Karpas-422 (cell line): ENCODE measurements at regions not wholly inside any gene's neighbourhood (a gene's known extent, or its start where the extent isn't known, plus 50 kb on each side); places are given as distances from the start of the nearest gene placed in this dataset.

ENCODE experiments used
- DNase-seq: peaks from one replicate; pipeline ENCODE4 v3.0.0-alpha.2; 2015
- H2AFZ ChIP-seq: fragments of 200-600 bp; sonication (generic); 2 replicates; pipeline ENCODE4 v1.6.1; 2014; ENCODE audit warnings: antibody characterized with exemption, low read length, mixed read lengths
- H3K27ac ChIP-seq: fragments of 200-600 bp; sonication (generic); 2 replicates; pipeline ENCODE4 v1.5.1; 2014; ENCODE audit warnings: mild to moderate bottlenecking, low read length, moderate library complexity
- H3K27me3 ChIP-seq: fragments of 200-600 bp; sonication (generic); 2 replicates; pipeline ENCODE4 v1.6.1; 2014; ENCODE audit warnings: low read length, mixed read lengths
- H3K36me3 ChIP-seq: fragments of 200-600 bp; sonication (generic); 2 replicates; pipeline ENCODE4 v1.6.1; 2014; ENCODE audit warnings: low read length, mixed read lengths; ENCODE audit not compliant: insufficient read depth
- H3K4me1 ChIP-seq: fragments of 200-600 bp; sonication (generic); 2 replicates; pipeline ENCODE4 v1.6.1; 2014; ENCODE audit warnings: mild to moderate bottlenecking, low read length, mixed read lengths
- H3K4me2 ChIP-seq: fragments of 200-600 bp; sonication (generic); 2 replicates; pipeline ENCODE4 v1.6.1; 2014; ENCODE audit warnings: low read length, low read depth, mild to moderate bottlenecking; ENCODE audit not compliant: poor library complexity, severe bottlenecking
- H3K4me3 ChIP-seq: fragments of 200-600 bp; sonication (generic); 2 replicates; pipeline ENCODE4 v1.5.1; 2014; ENCODE audit warnings: mild to moderate bottlenecking, antibody characterized with exemption, low read length, mixed read lengths
- H3K79me2 ChIP-seq: fragments of 200-600 bp; sonication (generic); 2 replicates; pipeline ENCODE4 v1.6.1; 2014; ENCODE audit warnings: mild to moderate bottlenecking, low read length, mixed read lengths
- H3K9ac ChIP-seq: fragments of 200-600 bp; sonication (generic); 2 replicates; pipeline ENCODE4 v1.6.0; 2014; ENCODE audit warnings: low read length
- H3K9me2 ChIP-seq: fragments of 200-600 bp; sonication (generic), shearing (Covaris generic); replicated peaks from 2 replicates; pipeline ENCODE4 v1.6.0; 2014; ENCODE audit warnings: mild to moderate bottlenecking, low read length, moderate library complexity; ENCODE audit not compliant: insufficient read depth
- H3K9me3 ChIP-seq: fragments of 300-700, 200-600 bp; sonication (generic); 2 replicates; pipeline ENCODE4 v1.6.1; 2014; ENCODE audit warnings: low read length, mixed read lengths
- H4K20me1 ChIP-seq: fragments of 200-600 bp; sonication (generic); 2 replicates; pipeline ENCODE4 v1.6.1; 2014; ENCODE audit warnings: mild to moderate bottlenecking, antibody characterized with exemption, low read length, low read depth; ENCODE audit not compliant: insufficient read depth

DNA sequence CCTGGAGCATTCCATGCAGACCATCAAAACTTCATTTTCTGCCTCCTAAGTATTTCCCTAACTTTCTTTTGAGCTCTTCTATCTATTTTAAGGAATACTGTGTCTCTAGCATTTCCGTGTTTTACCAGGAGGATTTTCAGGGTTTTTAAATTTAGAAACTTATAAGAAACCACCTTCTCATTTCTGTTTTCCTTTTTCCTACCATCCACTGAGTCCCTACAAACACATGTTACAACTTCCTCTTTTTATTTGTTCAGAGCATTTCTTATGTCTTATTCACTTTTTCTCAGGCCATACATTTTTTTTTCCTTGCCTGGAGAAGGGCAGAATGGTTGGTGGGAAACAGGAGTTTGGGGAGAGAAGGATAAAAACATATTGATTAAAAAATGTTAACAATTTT lies 130.0 kb upstream of the BMP5 start:
- DNase-seq, result no peak
- no peaks in the 10 kb centered on the region for H3K36me3 ChIP-seq

DNA sequence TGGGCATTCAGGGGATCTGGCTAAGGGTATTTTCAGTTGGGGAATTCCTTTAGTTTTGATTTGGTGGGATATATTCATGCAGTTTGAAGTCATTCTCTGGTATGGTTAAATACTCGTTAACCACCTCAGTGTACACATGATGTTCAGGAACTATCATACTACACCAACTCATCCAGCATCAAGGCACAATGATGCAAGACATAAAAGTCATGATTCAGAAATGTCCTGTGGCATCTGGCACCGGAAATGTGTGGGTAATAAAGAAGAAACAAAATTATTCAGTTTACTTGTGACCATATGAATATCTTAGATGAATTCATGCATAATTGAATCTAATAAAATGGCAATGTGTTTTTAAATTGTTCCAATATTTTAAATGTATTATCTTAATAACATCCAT lies 129.0 kb upstream of the BMP5 start:
- H3K4me1 ChIP-seq, result no peaks in the 10 kb centered on the region
- H3K9me3 ChIP-seq, result no peaks in the 10 kb centered on the region
- no peak overlapping the region for H3K4me3 ChIP-seq
- H3K36me3 ChIP-seq, result no peaks in the 10 kb centered on the region
- no peak overlapping the region for H3K27ac ChIP-seq
- DNase-seq, result no peak
- no peak overlapping the region for H3K9ac ChIP-seq
- H3K27me3 ChIP-seq, result no peaks in the 10 kb centered on the region
- no peak overlapping the region for H2AFZ ChIP-seq
- H4K20me1 ChIP-seq, result no peaks in the 10 kb centered on the region
- no peaks in the 10 kb centered on the region for H3K79me2 ChIP-seq
- H3K9me2 ChIP-seq, result no peaks in the 10 kb centered on the region
- no peak overlapping the region for H3K4me2 ChIP-seq

More for the DNA sequence above, 130.0 kb upstream of the BMP5 start:
- no peak overlapping the region for H3K27ac ChIP-seq
- no peaks in the 10 kb centered on the region for H3K4me1 ChIP-seq
- no peak overlapping the region for H3K4me2 ChIP-seq
- H3K4me3 ChIP-seq, result no peak overlapping the region
- H3K27me3 ChIP-seq, result no peaks in the 10 kb centered on the region
- H3K9me2 ChIP-seq, result no peaks in the 10 kb centered on the region
- H2AFZ ChIP-seq, result no peak overlapping the region
- no peaks in the 10 kb centered on the region for H3K9me3 ChIP-seq
- H3K9ac ChIP-seq, result no peak overlapping the region
- no peaks in the 10 kb centered on the region for H3K79me2 ChIP-seq
- no peaks in the 10 kb centered on the region for H4K20me1 ChIP-seq

DNA sequence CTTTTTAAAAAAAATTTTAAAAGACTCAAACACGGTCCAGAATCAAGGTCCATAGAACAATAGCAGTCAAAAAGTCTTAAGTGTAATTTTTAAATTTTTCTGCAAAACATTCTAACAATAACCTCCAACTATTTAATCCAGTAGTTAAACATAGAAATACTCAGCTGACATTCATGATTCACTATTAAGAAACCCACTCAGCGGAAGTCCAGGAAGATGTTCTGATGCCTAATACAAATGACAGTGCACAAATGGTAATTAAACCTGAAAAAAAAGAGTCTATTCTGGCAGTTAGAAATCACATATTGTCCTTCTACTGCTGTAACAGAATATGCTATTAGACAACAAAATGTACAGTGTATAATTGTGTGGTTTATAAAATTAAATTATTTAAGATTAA lies 128.2 kb upstream of the BMP5 start:
- no peaks in the 10 kb centered on the region for H3K79me2 ChIP-seq
- H3K9ac ChIP-seq, result no peak overlapping the region
- no peak overlapping the region for H2AFZ ChIP-seq
- no peak overlapping the region for H3K4me2 ChIP-seq
- H3K27me3 ChIP-seq, result no peaks in the 10 kb centered on the region
- no peak for DNase-seq
- H4K20me1 ChIP-seq, result no peaks in the 10 kb centered on the region
- H3K27ac ChIP-seq, result no peak overlapping the region
- H3K4me3 ChIP-seq, result no peak overlapping the region
- H3K9me2 ChIP-seq, result no peaks in the 10 kb centered on the region
- no peaks in the 10 kb centered on the region for H3K4me1 ChIP-seq
- H3K36me3 ChIP-seq, result no peaks in the 10 kb centered on the region
- no peaks in the 10 kb centered on the region for H3K9me3 ChIP-seq

DNA sequence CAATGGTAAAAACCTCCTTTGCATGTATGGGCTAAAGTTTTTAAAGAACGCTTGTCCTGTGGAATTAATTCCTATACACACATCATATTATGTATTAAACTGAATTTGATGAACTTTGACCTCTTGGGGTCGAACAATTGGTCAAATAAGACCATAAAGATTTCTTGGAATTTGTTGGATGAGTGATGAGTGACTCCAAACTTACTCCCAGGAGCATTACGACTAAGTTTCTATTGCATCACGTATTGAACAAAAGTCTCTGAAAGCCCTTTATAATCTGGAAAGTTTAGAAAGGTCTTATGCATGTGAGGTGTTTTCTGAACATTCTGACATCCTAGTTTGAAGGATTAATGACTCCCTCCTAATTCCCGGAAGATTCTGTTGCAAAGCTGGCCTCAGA lies 126.9 kb upstream of the BMP5 start:
- DNase-seq, result no peak
- Histone ChIP-seq H2AFZ (no peak overlapping the region), H3K4me1 (no peaks in the 10 kb centered on the region), H3K27ac (no peak overlapping the region), H3K9me2 (no peaks in the 10 kb centered on the region), H3K27me3 (no peaks in the 10 kb centered on the region), H3K4me2 (no peak overlapping the region), H3K9ac (no peak overlapping the region), H3K79me2 (no peaks in the 10 kb centered on the region), H4K20me1 (no peaks in the 10 kb centered on the region), H3K36me3 (no peaks in the 10 kb centered on the region), H3K9me3 (no peaks in the 10 kb centered on the region), H3K4me3 (no peak overlapping the region)

DNA sequence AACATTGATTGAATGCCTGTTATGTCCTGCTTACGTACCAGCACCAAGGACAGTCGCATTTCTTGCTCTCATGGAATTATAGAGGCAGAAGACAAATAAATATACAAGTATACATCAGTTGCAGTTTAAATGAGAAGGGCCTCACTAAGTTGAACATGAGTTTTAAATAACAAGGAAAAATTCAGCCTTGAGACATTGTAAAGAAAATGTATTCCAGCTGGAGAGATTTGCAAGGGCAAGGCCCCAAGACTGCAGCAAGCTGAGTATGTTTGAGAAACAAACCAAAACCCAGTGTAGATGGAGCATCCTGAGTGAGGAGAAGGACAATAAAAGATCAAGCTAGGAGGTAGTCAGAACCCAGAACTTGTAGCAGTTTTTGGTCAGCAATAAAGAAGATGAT lies 123.2 kb upstream of the BMP5 start:
- H4K20me1 ChIP-seq, result no peaks in the 10 kb centered on the region
- H2AFZ ChIP-seq, result no peak overlapping the region
- no peak overlapping the region for H3K9ac ChIP-seq
- no peaks in the 10 kb centered on the region for H3K36me3 ChIP-seq
- H3K4me2 ChIP-seq, result no peak overlapping the region
- no peaks in the 10 kb centered on the region for H3K79me2 ChIP-seq
- H3K4me1 ChIP-seq, result no peaks in the 10 kb centered on the region
- no peak overlapping the region for H3K4me3 ChIP-seq
- no peaks in the 10 kb centered on the region for H3K9me3 ChIP-seq
- H3K9me2 ChIP-seq, result no peaks in the 10 kb centered on the region
- H3K27ac ChIP-seq, result no peak overlapping the region
- no peak for DNase-seq
- H3K27me3 ChIP-seq, result no peaks in the 10 kb centered on the region

DNA sequence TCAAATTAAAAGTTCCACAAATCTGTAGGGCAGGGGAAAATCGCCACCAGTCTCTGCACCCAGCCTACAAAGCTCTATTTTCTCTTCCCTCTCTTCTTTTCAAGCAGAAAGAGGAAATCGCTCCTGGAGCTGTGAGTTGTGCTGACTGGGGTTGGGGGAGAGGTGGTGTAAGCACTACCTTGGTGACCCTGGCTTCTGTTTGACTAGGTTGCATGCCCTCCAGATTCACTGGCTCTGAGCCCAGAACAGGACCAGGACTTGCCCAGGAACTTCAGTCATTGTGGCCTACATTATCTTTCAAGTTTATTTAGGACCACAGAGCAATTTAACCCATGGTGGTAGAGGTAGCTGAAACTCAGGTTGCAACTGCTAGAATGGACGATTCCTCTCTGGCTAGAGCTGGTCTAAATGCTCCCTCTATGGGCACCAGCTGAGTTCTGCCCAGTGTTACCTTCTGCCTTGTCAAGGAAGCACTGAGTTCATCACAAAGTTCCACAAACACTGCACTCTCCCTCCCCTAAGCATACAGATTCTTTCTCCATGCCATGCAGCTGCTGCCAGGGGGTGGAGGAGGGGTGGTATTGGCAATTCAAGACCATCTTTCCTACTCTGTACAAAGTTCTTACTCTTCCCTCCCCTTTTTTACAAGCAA lies 122.0 kb upstream of the BMP5 start:
- no peak overlapping the region for H3K27ac ChIP-seq
- 0 out of 2 replicates have a peak, but pooled peaks cover 3% of the 10 kb centered on the region for H3K9me3 ChIP-seq
- no peaks in the 10 kb centered on the region for H4K20me1 ChIP-seq
- H3K9me2 ChIP-seq, result no peaks in the 10 kb centered on the region
- H3K4me2 ChIP-seq, result no peak overlapping the region
- no peak for DNase-seq
- H3K4me3 ChIP-seq, result no peak overlapping the region
- no peaks in the 10 kb centered on the region for H3K27me3 ChIP-seq
- no peaks in the 10 kb centered on the region for H3K4me1 ChIP-seq
- H3K9ac ChIP-seq, result no peak overlapping the region
- H2AFZ ChIP-seq, result no peak overlapping the region
- no peaks in the 10 kb centered on the region; the same call in 1 of the 2 replicates for H3K36me3 ChIP-seq
- no peaks in the 10 kb centered on the region for H3K79me2 ChIP-seq

DNA sequence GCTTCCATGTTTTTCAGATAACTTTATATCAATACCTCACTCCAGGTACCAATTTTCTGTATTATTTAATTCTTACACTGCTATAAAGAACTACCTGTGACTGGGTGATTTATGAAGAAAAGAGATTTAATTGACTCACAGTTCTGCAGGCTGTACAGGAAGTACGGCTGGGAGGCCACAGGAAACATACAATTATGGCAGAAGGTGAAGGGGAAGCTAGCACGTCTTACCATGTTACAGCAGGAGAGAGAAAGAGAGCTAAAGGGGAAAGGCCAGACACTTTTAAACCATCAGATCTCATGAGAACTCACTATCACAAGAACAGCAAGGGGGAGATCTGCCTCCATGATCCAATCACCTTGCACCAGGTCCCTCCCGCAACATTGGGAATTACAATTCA lies 119.1 kb upstream of the BMP5 start:
- Histone ChIP-seq H3K27ac (no peak overlapping the region), H3K9me3 (0 out of 2 replicates have a peak, but pooled peaks cover 3% of the 10 kb centered on the region), H3K9me2 (no peaks in the 10 kb centered on the region), H4K20me1 (no peaks in the 10 kb centered on the region), H3K4me1 (no peaks in the 10 kb centered on the region), H3K4me3 (no peak overlapping the region), H3K36me3 (no peaks in the 10 kb centered on the region; the same call in 1 of the 2 replicates), H3K27me3 (no peaks in the 10 kb centered on the region), H3K9ac (no peak overlapping the region), H2AFZ (no peak overlapping the region), H3K4me2 (no peak overlapping the region), H3K79me2 (no peaks in the 10 kb centered on the region)
- DNase-seq, result no peak

DNA sequence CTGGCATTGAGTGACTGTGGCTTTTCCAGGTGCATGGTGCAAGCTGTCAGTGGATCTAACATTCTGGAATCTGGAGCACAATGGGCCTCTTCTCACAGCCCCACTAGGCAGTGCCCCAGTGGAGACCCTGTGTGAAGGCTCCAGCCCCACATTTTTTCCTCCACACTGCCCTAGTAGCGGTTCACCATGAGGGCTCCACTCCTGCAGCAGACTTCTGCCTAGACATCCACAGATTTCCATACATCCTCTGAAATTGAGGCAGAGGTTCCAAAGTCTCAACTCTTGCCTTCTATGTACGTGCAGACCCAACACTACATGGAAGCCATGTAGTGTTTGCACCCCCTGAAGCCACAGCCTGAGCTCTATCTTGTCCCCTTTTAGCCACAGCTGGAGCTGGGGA lies 118.0 kb upstream of the BMP5 start:
- no peaks in the 10 kb centered on the region for H4K20me1 ChIP-seq
- H3K27ac ChIP-seq, result no peak overlapping the region
- no peaks in the 10 kb centered on the region for H3K4me1 ChIP-seq
- H2AFZ ChIP-seq, result no peak overlapping the region
- H3K9me2 ChIP-seq, result no peaks in the 10 kb centered on the region
- DNase-seq, result no peak
- no peak overlapping the region for H3K4me3 ChIP-seq
- H3K36me3 ChIP-seq, result no peaks in the 10 kb centered on the region; the same call in 1 of the 2 replicates
- 0 out of 2 replicates have a peak, but pooled peaks cover 3% of the 10 kb centered on the region for H3K9me3 ChIP-seq
- H3K4me2 ChIP-seq, result no peak overlapping the region
- no peaks in the 10 kb centered on the region for H3K27me3 ChIP-seq
- H3K79me2 ChIP-seq, result no peaks in the 10 kb centered on the region
- H3K9ac ChIP-seq, result no peak overlapping the region
